GM12874 (cell line): ENCODE measurements at regions not wholly inside any gene's neighbourhood (a gene's known extent, or its start where the extent isn't known, plus 50 kb on each side); places are given as distances from the start of the nearest gene placed in this dataset.

Experiments used
- CTCF ChIP-seq: IDR thresholded peaks from 2 replicates; pipeline ENCODE4 v1.5.1; 2011; ENCODE audit warnings: low read depth, mild to moderate bottlenecking, control low read depth, low read length, moderate library complexity; ENCODE audit not compliant: insufficient read depth

GRCh38 chr1:59089922-59090457 lies 206.9 kb upstream of the FGGY start:
- no peak for TF ChIP-seq CTCF

GRCh38 chr1:59092126-59092525 lies 204.8 kb upstream of the FGGY start:
- no peak for TF ChIP-seq CTCF

- no peak for TF ChIP-seq CTCF
Observed at GRCh38 chr1:59094001-59094400, 202.9 kb upstream of the FGGY start.

GRCh38 chr1:59096501-59096900 lies 200.4 kb upstream of the FGGY start:
- TF ChIP-seq CTCF, result no peak

- no peak for TF ChIP-seq CTCF
Observed at GRCh38 chr1:59098655-59099054, 198.2 kb upstream of the FGGY start.

GRCh38 chr1:59100708-59101374 lies 196.1 kb upstream of the FGGY start:
- no peak for TF ChIP-seq CTCF

- TF ChIP-seq CTCF, result no peak
Observed at GRCh38 chr1:59101518-59101917, 195.4 kb upstream of the FGGY start.
